ENCODE measurements at regions not wholly inside any gene's neighbourhood (a gene's known extent, or its start where the extent isn't known, plus 50 kb on each side); places are given as distances from the start of the nearest gene placed in this dataset.
A peak's percentile ranks its signal among the peaks of the same experiment; 100 is the strongest.

GRCh38 chr4:122671919-122672490 is 51.1 kb upstream of the IL21 start:
- CTCF ChIA-PET = no interaction called here
- no TSS peak for BruUV-seq (replicated peaks)
- Histone ChIP-seq H3K27me3 (replicated peaks; ENCODE audit: insufficient read depth, low read depth, low read length, poor library complexity) (no peaks in the 10 kb centered on the region), H3K9me3 (ENCODE audit: low read depth, low read length, poor library complexity, severe bottlenecking) (no peaks in the 10 kb centered on the region), H3K36me3 (ENCODE audit: insufficient read depth, low read length, poor library complexity, severe bottlenecking) (no peaks in the 10 kb centered on the region), H3K4me3 (ENCODE audit: low read depth, low read length, poor library complexity, severe bottlenecking) (no peak overlapping the region), H3K4me1 (ENCODE audit: insufficient read depth, low read length, poor library complexity, severe bottlenecking) (no peaks in the 10 kb centered on the region), H3K27ac (ENCODE audit: low read depth, low read length, poor library complexity, severe bottlenecking) (no peak overlapping the region)
- TF ChIP-seq EZH2 (IDR thresholded peaks at IDR 0.05; ENCODE audit: borderline replicate concordance, low read depth, low read length, poor library complexity, severe bottlenecking) = no peak
- TF ChIP-seq CTCF (conservative IDR thresholded peaks at IDR 0.05; ENCODE audit: low read depth, low read length) = no peak
- intact Hi-C loops (cut with micrococcal nuclease; ENCODE audit: unreplicated experiment) = no loop called here
- POLR2A ChIA-PET (ENCODE audit: low non-redundant PET) = no interaction called here
- DNase-seq (ENCODE audit: low spot score) = peak; percentile 62

GRCh38 chr4:122673252-122673651 is 52.4 kb upstream of the IL21 start:
- TF ChIP-seq CTCF (conservative IDR thresholded peaks at IDR 0.05; ENCODE audit: low read depth, low read length) (no peak), EZH2 (IDR thresholded peaks at IDR 0.05; ENCODE audit: borderline replicate concordance, low read depth, low read length, poor library complexity, severe bottlenecking) (no peak)
- no peak overlapping the region for H3K4me3 ChIP-seq (ENCODE audit: low read depth, low read length, poor library complexity, severe bottlenecking)
- H3K27ac ChIP-seq (ENCODE audit: low read depth, low read length, poor library complexity, severe bottlenecking) = no peak overlapping the region
- DNase-seq (ENCODE audit: low spot score) = no peak
- no peaks in the 10 kb centered on the region for H3K4me1 ChIP-seq (ENCODE audit: insufficient read depth, low read length, poor library complexity, severe bottlenecking)
- intact Hi-C loops (cut with micrococcal nuclease; ENCODE audit: unreplicated experiment) = no loop called here
- ChIA-PET CTCF (no interaction called here), POLR2A (ENCODE audit: low non-redundant PET) (interaction anchor here (0.6 kb wide), 1 partner anchor 503 kb away, joined by 4 read pairs; no protein-coding TSS in a partner anchor)
- no TSS peak for BruUV-seq (replicated peaks)
- H3K27me3 ChIP-seq (replicated peaks; ENCODE audit: insufficient read depth, low read depth, low read length, poor library complexity) = no peaks in the 10 kb centered on the region
- H3K9me3 ChIP-seq (ENCODE audit: low read depth, low read length, poor library complexity, severe bottlenecking) = no peaks in the 10 kb centered on the region
- no peaks in the 10 kb centered on the region for H3K36me3 ChIP-seq (ENCODE audit: insufficient read depth, low read length, poor library complexity, severe bottlenecking)

- no peaks in the 10 kb centered on the region for H3K4me1 ChIP-seq (ENCODE audit: insufficient read depth, low read length, poor library complexity, severe bottlenecking)
- ChIA-PET POLR2A (ENCODE audit: low non-redundant PET) (no interaction called here), CTCF (no interaction called here)
- no peak for TF ChIP-seq CTCF (conservative IDR thresholded peaks at IDR 0.05; ENCODE audit: low read depth, low read length)
- TF ChIP-seq EZH2 (IDR thresholded peaks at IDR 0.05; ENCODE audit: borderline replicate concordance, low read depth, low read length, poor library complexity, severe bottlenecking) = no peak
- no TSS peak for BruUV-seq (replicated peaks)
- no peak overlapping the region for H3K4me3 ChIP-seq (ENCODE audit: low read depth, low read length, poor library complexity, severe bottlenecking)
- H3K27ac ChIP-seq (ENCODE audit: low read depth, low read length, poor library complexity, severe bottlenecking) = no peak overlapping the region
- intact Hi-C loops (cut with micrococcal nuclease; ENCODE audit: unreplicated experiment) = no loop called here
- H3K36me3 ChIP-seq (ENCODE audit: insufficient read depth, low read length, poor library complexity, severe bottlenecking) = no peaks in the 10 kb centered on the region
- no peaks in the 10 kb centered on the region for H3K27me3 ChIP-seq (replicated peaks; ENCODE audit: insufficient read depth, low read depth, low read length, poor library complexity)
- no peak for DNase-seq (ENCODE audit: low spot score)
- no peaks in the 10 kb centered on the region for H3K9me3 ChIP-seq (ENCODE audit: low read depth, low read length, poor library complexity, severe bottlenecking)
Measured at GRCh38 chr4:122674371-122674770, 53.5 kb upstream of the IL21 start.

Data from A673 (cell line).